HepG2 (cell line): ENCODE measurements at regions not wholly inside any gene's neighbourhood (a gene's known extent, or its start where the extent isn't known, plus 50 kb on each side); places are given as distances from the start of the nearest gene placed in this dataset.

Experiments used
- EP300 ChIP-seq, 3 experiments: sonication (generic) in 1 of 3; formaldehyde crosslinking in 1 of 3; IDR thresholded peaks; 2 replicates each; pipeline versions ENCODE4 v1.5.1 to v1.6.1; 2011 to 2020; ENCODE audit warnings: low read depth in 2 of 3, low read length in 2 of 3, borderline replicate concordance in 1 of 3, improper control_type of control experiment in 1 of 3, mild to moderate bottlenecking in 1 of 3, missing genetic modification reagents in 1 of 3, moderate library complexity in 1 of 3
- ETV5 ChIP-seq: IDR thresholded peaks from 2 replicates; pipeline ENCODE4 v1.6.1; 2018; ENCODE audit warnings: missing biosample characterization, missing genetic modification reagents, inconsistent platforms, borderline replicate concordance
- FOXJ3 ChIP-seq: sonication (generic); formaldehyde crosslinking; IDR thresholded peaks from 2 replicates; pipeline ENCODE4 v1.4.0; 2020; ENCODE audit warnings: missing genetic modification reagents, mild to moderate bottlenecking, borderline replicate concordance
- HDAC2 ChIP-seq: sonication (generic); formaldehyde crosslinking; IDR thresholded peaks from 2 replicates; pipeline ENCODE4 v1.4.0; 2020; ENCODE audit warnings: missing genetic modification reagents
- HNRNPH1 ChIP-seq: fragments of 200-400 bp; formaldehyde crosslinking; optimal IDR thresholded peaks from 2 replicates; pipeline ENCODE3; 2017; ENCODE audit warnings: mild to moderate bottlenecking, low read depth, low read length
- MBD4 ChIP-seq: IDR thresholded peaks from 2 replicates; pipeline ENCODE4 v1.6.1; 2012; ENCODE audit warnings: low read length, inconsistent platforms, borderline replicate concordance
- NFIC ChIP-seq: IDR thresholded peaks from 2 replicates; pipeline ENCODE4 v1.6.1; 2012; ENCODE audit warnings: mild to moderate bottlenecking, low read length, inconsistent platforms
- SOX13 ChIP-seq, 3 experiments: fragments of 450-650 bp in 1 of 3; sonication (generic) in 1 of 3; formaldehyde crosslinking in 1 of 3; IDR thresholded peaks in 2 of 3; conservative IDR thresholded peaks in 1 of 3; 2 replicates each; pipeline versions ENCODE4 v1.5.0 to v1.6.1; 2016 to 2020; ENCODE audit warnings: antibody characterized with exemption in 1 of 3, mild to moderate bottlenecking in 1 of 3, missing compliant biosample characterization in 1 of 3, missing genetic modification reagents in 1 of 3, moderate library complexity in 1 of 3
- SRSF4 ChIP-seq: fragments of 200-400 bp; formaldehyde crosslinking; IDR thresholded peaks from one replicate; pipeline ENCODE4 v1.6.1; 2018; ENCODE audit warnings: mild to moderate bottlenecking, low read depth, low read length, moderate library complexity; ENCODE audit not compliant: poor library complexity, severe bottlenecking
- TCF7 ChIP-seq: sonication (generic); IDR thresholded peaks from 2 replicates; pipeline ENCODE4 v1.6.1; 2016; ENCODE audit warnings: antibody characterized with exemption, low read depth
- TEAD2 ChIP-seq: sonication (generic); formaldehyde crosslinking; IDR thresholded peaks from 2 replicates; pipeline ENCODE4 v1.9.0; 2021; ENCODE audit warnings: missing genetic modification reagents
- TEAD3 ChIP-seq: optimal IDR thresholded peaks from 2 replicates; pipeline ENCODE3; 2016; ENCODE audit warnings: borderline replicate concordance
- XRCC5 ChIP-seq: fragments of 200-400 bp; formaldehyde crosslinking; optimal IDR thresholded peaks from 2 replicates; pipeline ENCODE3; 2017; ENCODE audit warnings: mild to moderate bottlenecking, low read length
- ZFP90 ChIP-seq: sonication (generic); formaldehyde crosslinking; IDR thresholded peaks from 2 replicates; pipeline ENCODE4 v1.8.0; 2022; ENCODE audit warnings: missing genetic modification reagents, mild to moderate bottlenecking, inconsistent platforms, borderline replicate concordance
- TF ChIP-seq, protein P1 (sequence below), 2 experiments: sonication (generic) in 1 of 2; formaldehyde crosslinking in 1 of 2; IDR thresholded peaks; 2 replicates each; pipeline versions ENCODE4 v1.4.0 to v1.6.1; 2016 to 2020; ENCODE audit warnings: borderline replicate concordance in 1 of 2, low read depth in 1 of 2, mild to moderate bottlenecking in 1 of 2, missing genetic modification reagents in 1 of 2
- TF ChIP-seq, protein P2 (sequence below), 2 experiments: IDR thresholded peaks; 2 replicates each; pipeline ENCODE4 v1.6.1; 2011 to 2012; ENCODE audit warnings: low read length in 2 of 2, borderline replicate concordance in 1 of 2, low read depth in 1 of 2, mild to moderate bottlenecking in 1 of 2, moderate library complexity in 1 of 2
- TF ChIP-seq, protein P3 (sequence below): sonication (generic); formaldehyde crosslinking; IDR thresholded peaks from 2 replicates; pipeline ENCODE4 v1.5.0; 2020; ENCODE audit warnings: missing genetic modification reagents

DNA sequence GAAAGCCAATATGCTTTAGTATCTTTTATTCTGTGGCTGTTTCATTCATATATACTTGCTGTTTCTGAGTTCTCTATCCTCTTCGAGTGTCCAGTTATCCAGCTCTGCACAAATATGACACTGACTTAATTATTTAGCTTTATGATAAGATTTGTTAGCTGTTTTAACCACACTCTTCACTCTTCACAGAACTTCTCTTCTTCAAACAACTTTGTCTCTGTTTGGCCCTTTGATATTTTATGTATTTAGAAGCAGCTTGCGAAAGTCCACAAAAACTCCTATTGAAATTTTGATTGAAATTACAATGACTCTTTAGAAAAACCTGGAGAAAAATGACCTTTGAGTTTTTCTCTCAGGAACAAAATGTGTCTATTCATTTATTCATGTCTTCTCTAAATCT, 407.0 kb downstream of the CPS1 start (continued):
- TF ChIP-seq FOXJ3 (CRISPR knock-in tag) = peak; percentile 78; the same call in 1 of the 2 replicates
- TF ChIP-seq HDAC2 (CRISPR knock-in tag) = peak; percentile 64; the same call in 1 of the 2 replicates
- peak; percentile 93 for TF ChIP-seq TCF7
- TF ChIP-seq, protein P1, sequence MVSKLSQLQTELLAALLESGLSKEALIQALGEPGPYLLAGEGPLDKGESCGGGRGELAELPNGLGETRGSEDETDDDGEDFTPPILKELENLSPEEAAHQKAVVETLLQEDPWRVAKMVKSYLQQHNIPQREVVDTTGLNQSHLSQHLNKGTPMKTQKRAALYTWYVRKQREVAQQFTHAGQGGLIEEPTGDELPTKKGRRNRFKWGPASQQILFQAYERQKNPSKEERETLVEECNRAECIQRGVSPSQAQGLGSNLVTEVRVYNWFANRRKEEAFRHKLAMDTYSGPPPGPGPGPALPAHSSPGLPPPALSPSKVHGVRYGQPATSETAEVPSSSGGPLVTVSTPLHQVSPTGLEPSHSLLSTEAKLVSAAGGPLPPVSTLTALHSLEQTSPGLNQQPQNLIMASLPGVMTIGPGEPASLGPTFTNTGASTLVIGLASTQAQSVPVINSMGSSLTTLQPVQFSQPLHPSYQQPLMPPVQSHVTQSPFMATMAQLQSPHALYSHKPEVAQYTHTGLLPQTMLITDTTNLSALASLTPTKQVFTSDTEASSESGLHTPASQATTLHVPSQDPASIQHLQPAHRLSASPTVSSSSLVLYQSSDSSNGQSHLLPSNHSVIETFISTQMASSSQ (IDR thresholded peaks at IDR 0.05; ENCODE audit: low read depth) = 0 out of 2 replicates have a peak, but pooled peaks have one; percentile 33
- TF ChIP-seq, protein P1 (CRISPR knock-in tag; IDR thresholded peaks at IDR 0.05; ENCODE audit: borderline replicate concordance) = peak; percentile 35; the same call in 1 of the 2 replicates
- no peak for TF ChIP-seq ETV5 (CRISPR knock-in tag)
- TF ChIP-seq ZFP90 (CRISPR knock-in tag) = no peak
- no peak for TF ChIP-seq HNRNPH1
- no peak; the same call in 1 of the 2 replicates for TF ChIP-seq MBD4
- peak; percentile 94 for TF ChIP-seq NFIC
- no peak for TF ChIP-seq TEAD3
- TF ChIP-seq XRCC5 = no peak
- TF ChIP-seq, protein P2, sequence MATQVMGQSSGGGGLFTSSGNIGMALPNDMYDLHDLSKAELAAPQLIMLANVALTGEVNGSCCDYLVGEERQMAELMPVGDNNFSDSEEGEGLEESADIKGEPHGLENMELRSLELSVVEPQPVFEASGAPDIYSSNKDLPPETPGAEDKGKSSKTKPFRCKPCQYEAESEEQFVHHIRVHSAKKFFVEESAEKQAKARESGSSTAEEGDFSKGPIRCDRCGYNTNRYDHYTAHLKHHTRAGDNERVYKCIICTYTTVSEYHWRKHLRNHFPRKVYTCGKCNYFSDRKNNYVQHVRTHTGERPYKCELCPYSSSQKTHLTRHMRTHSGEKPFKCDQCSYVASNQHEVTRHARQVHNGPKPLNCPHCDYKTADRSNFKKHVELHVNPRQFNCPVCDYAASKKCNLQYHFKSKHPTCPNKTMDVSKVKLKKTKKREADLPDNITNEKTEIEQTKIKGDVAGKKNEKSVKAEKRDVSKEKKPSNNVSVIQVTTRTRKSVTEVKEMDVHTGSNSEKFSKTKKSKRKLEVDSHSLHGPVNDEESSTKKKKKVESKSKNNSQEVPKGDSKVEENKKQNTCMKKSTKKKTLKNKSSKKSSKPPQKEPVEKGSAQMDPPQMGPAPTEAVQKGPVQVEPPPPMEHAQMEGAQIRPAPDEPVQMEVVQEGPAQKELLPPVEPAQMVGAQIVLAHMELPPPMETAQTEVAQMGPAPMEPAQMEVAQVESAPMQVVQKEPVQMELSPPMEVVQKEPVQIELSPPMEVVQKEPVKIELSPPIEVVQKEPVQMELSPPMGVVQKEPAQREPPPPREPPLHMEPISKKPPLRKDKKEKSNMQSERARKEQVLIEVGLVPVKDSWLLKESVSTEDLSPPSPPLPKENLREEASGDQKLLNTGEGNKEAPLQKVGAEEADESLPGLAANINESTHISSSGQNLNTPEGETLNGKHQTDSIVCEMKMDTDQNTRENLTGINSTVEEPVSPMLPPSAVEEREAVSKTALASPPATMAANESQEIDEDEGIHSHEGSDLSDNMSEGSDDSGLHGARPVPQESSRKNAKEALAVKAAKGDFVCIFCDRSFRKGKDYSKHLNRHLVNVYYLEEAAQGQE (IDR thresholded peaks at IDR 0.05; ENCODE audit: borderline replicate concordance in 1 of 2, low read depth in 1 of 2, low read length in 2 of 2) = no peak
- TF ChIP-seq, protein P3, sequence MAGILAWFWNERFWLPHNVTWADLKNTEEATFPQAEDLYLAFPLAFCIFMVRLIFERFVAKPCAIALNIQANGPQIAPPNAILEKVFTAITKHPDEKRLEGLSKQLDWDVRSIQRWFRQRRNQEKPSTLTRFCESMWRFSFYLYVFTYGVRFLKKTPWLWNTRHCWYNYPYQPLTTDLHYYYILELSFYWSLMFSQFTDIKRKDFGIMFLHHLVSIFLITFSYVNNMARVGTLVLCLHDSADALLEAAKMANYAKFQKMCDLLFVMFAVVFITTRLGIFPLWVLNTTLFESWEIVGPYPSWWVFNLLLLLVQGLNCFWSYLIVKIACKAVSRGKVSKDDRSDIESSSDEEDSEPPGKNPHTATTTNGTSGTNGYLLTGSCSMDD (CRISPR knock-in tag) = no peak
- peak in 1 of 2 experiments; percentile 92; a peak in 2 of 4 replicates for TF ChIP-seq EP300 (IDR thresholded peaks at IDR 0.05; ENCODE audit: low read depth in 2 of 2, low read length in 2 of 2)
- peak; percentile 71; the same call in 1 of the 2 replicates for TF ChIP-seq EP300 (CRISPR knock-in tag; IDR thresholded peaks at IDR 0.05; ENCODE audit: borderline replicate concordance)
- TF ChIP-seq TEAD2 (CRISPR knock-in tag) = no peak
- TF ChIP-seq SOX13 (IDR thresholded peaks at IDR 0.05) = no peak
- TF ChIP-seq SOX13 (CRISPR knock-in tag; conservative IDR thresholded peaks at IDR 0.05 in 1 of 2, IDR thresholded peaks at IDR 0.05 in 1 of 2) = peak in 1 of 2 experiments; percentile 90; a peak in 2 of 4 replicates
- no peak for TF ChIP-seq SRSF4
